HK-2 (cell line): ENCODE measurements at regions not wholly inside any gene's neighbourhood (a gene's known extent, or its start where the extent isn't known, plus 50 kb on each side); places are given as distances from the start of the nearest gene placed in this dataset.
A peak's percentile ranks its signal among the peaks of the same experiment; 100 is the strongest.

Source experiments
- DNase-seq: peaks from one replicate; pipeline ENCODE4 v3.0.0-alpha.2; 2018; ENCODE audit not compliant: unreplicated experiment

DNA sequence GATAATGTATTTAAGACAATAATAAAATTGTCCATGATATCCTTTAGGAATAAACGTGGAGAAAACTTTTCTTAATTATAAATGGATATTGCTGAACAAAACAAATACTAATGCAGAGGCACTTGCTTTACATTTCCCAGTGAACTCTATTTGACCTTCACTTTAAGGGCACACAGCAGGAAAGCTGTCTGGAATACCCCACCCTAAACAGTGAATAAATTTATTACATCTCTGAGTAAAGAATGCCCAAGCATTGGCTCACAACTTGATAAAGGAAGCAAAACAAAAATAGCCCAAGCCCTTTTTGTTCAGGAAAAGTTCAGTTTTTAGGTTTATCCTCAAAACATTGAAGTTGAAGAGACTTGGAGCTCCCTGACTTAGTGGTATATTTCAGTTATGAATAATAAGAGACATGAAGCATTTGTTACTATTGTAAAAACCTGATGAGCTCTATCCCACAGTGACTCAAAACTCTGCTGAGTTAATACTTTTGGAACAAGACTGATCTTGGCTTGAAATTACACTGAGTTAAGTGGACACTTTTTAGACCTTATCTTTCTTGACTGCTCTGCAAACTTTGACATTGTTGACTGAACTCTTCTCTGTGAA, 353.9 kb downstream of the BCKDHB start:
- DNase-seq, result no peak

GRCh38 chr6:80457439-80457933, 351.0 kb downstream of the BCKDHB start:
- DNase-seq, result peak; percentile 50

GRCh38 chr6:80456724-80457438, 350.4 kb downstream of the BCKDHB start:
- no peak for DNase-seq

DNA sequence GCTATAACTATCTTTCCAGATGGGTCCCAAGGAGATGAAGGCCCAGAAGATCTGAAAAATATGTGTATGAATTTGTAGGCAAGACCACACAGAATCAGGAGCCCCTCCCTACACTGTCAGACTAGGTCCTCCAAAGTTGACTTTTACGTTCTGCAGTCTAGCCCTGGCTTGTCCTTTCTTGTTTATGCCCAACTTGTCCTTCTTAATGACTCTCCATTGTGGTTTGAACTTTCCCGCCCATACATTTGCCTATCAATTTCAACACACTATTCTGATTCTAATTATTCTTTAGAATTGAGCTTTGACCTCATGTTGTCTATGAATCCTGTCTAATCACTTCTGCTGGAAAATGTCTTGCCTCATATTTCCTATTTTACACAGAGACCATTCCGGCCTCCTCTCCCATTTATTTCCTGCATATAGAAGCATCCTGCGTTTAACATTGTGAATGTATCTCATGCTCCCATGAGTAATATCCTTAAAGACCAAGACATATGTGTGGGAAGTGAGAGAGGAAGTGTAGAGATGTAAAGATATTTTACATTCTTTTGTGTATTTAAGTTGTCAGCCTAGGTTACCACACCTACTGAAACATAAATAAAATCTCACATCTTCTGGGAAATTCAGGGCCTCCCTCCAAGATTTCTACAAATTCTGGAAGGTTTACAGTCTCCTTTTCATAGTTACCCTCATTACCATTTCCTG, 348.3 kb downstream of the BCKDHB start:
- DNase-seq, result no peak

DNA sequence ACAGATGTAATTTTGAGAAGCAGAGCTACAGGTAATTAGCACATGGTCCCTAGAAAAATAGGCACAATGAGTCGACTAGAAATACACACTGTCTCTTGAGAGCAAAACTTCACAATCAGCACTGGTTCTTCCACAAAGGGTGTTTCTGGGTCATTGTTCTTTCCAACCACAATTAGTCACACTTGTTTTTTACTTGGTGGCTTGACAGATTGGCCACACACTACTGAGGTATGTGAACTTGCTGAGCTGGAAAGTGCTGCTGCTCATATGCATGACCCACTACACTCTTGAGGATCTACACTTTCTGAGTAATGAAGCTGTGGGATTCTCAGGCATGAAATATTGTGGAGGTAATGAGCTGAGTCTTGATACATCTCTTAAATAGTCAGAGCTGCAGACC, 347.7 kb downstream of the BCKDHB start:
- DNase-seq, result peak; percentile 59

DNA sequence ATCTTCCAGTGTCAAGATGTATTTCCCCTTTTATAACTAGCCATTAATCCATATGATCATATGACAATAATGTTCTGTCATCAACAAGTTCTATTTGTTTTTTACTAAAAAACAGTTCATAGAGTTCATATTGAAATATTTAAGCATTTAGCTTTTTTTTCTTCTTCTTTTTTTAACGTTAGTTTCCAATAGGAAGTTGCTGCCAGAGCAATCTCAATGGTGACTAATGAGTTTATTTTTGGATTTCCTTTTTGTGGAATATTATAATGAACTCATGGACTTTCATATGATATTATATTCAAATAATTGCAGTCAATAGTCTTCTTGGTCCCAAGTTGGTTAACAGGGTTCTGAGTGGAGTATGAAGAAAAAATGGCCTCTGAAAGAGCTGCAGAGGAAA, 343.3 kb downstream of the BCKDHB start:
- no peak for DNase-seq

DNA sequence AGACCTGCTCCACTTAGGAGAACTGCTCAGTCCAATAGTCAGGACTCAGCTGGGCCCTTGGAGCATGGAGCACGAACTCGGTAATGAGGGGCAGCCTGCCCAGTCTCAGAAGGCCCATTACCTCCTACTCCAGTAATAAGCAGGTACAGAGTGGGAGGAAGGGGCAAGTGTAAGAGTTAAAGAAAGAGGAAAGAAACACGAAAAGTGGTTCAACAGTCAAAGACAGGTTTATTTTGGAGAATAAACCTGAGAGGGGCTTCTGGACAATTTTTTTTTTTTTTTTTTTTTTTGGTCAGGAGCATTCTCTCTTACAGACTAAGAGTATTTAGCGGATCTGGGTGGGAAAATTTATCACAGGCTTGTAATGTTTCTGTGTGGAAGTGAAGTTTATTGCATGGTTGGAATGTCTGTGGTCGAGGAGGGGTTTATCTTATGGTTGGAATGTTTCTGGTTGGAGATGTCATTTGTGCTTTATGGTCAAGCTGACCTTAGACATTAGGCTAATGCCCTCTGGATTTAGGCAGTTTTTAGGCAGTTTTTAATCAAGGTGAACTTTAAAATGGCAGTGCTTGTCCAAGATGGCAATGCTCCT, 340.1 kb downstream of the BCKDHB start:
- DNase-seq, result no peak

DNA sequence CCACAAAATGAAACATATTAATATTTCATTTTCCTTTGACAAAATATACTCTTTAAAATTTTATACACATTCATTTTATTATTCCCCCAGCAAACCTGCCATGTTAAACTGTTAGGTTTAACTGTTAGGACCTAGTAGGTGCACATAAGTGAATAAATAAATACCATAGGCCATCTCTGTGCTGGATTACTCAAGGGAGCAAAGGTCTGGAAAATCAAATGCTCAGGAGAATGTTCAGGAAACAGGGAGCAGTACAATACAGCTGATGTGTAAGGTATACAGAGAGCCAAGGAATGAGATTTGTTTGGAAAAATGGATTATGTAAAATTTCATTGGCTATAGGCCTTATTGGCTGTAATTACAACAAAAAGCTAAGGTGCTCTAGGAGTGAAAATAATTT, 339.3 kb downstream of the BCKDHB start:
- no peak for DNase-seq

DNA sequence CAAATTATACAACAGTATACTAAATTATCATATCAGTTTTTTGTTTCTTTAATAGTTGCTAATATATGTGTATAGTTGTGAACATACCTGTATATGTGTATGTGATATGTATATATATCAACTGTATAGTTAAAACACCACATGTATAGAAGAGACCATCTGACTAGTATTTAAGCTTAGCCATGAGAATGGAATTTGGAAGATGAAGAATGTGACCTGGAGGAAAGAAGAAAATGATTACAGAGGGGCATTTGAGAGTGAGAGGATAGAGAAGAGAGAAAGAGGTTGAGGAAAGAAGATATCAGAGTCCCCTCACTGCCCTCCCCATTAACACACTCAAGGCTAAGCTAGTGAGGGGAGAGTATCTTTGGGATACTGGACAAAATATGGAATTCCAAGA, 335.9 kb downstream of the BCKDHB start:
- DNase-seq, result no peak

DNA sequence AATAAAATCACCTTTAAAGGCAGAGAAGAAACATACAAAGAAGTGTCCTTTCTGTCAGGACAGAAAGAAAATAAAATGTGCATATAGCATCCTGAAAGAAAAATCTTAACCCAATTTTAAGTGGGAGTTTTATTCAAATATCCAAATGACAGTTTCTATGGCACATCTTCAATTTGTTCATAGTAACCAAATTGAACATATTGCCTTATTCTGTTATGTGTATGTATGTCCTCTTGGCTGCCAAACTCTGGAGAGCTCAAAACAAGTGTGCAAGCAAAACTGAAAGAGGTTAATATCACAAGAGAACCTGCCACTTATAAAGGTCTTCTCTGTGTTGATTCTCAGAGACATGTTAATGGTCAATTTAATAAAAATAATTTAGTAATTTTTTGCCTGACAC, 334.7 kb downstream of the BCKDHB start:
- DNase-seq, result no peak

DNA sequence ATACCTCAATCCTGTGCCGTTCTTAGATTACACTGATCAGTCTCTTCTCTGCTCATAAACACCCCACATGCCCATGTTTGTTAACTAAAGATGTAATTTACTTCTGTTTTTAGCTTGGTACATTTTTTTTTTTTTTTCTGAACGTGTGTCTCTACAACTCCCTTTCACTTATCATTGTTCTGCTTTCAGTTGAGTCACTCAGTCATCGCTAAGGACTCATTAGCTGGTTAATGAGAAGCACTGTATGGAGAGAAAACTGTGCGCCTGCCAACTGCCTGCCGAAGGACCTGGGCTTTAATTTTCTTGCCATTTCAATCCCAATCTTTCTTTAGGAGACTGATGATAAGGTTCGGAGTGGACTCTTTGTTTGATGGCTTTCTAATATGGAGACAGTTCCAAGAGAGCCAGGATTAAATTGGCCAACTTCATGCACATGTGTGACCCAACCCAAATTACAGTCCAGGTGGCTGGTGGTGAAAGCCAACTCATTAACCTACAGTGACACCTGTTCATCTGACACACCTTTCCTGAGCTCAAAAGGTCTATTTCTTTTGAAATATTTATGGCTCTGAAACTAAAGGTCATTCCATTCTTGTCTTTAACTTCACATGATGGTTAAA, 334.1 kb downstream of the BCKDHB start:
- DNase-seq, result no peak

DNA sequence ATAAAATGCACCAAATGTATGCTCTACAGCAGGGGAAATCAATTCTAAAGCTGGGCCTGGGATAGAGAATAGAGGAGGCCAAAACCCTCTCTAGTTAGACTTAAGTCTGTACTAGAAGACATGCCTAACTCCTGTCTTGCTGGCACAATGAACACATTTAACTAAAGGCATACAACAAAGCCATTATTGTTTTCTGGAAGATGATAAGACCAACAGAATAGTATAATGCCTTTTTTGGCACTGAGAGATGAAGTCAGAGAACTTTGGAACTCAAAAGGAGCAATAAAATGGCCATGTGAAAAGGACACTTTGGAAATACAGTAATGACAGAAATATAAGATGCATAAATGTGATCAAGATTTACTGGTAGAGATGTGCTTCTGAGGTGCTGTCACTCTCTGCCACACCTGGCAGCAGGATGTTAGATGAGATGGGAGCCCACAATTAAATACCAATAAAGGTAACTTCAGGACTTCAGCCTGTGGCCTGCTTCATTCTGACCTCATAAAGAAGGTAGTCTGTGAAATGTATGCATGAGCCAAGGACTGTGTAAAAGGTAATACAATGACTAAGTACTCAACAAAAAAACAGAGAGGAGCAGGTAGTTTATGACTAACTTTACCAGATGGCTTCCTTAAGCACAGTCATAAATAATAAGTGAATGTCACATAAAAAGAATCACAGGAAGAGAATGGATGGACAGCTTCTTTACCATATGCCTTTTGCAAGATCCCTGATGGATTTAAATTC, 333.4 kb downstream of the BCKDHB start:
- DNase-seq, result no peak

DNA sequence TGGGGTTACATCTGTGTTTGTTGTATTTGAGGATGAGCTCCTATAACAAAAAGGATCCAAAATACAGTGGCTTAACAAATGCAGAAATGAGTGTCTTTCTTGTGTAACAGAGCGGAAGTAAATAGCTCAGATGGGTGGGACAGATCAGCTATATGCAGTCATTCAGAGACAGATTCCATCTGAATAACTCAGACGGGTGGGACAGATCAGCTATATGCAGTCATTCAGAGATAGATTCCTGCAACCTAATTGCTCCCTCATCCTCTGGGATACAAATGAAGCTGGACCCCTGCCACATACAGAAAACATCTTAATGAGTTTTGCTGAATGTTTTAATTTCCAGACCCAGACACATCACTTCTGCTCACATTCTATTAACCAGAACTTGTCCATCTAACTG, 332.3 kb downstream of the BCKDHB start:
- DNase-seq, result no peak

DNA sequence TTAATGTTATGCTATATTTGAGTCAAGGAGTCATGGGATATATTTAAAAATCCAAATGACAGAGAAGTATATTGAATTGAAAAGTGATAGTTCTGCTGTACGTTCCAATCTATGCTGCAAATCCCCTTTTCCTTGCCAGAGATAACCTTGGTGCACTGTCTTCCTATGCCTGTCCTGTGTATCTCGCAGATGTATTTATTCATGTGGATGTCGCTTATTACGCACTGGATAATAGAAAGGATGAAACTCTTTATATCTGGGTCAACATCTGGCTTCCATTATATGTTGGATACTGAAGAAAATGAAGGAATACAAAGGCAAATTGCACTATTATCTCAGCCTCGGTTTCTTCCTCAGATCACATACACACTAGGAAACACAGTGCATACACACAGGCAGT, 331.3 kb downstream of the BCKDHB start:
- DNase-seq, result no peak

GRCh38 chr6:80437221-80437620, 330.8 kb downstream of the BCKDHB start:
- DNase-seq, result no peak

DNA sequence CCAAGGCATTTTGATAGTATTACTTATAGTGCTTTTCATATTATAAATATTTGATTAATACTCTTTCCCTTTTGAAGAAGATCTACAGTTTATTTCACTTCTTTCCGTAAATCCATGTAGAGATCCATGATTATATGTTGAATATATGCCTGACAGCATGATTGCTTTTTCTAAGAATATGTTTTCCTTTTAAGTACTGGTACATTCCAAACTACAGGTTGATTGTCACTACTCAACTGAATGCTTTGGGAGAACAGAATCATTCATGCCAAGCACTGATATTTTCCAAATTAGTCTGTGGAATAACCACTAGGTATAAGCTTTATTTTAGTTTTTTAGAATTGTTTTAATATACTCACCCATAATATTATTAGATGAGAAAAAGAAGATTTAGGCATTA, 330.2 kb downstream of the BCKDHB start:
- DNase-seq, result no peak

DNA sequence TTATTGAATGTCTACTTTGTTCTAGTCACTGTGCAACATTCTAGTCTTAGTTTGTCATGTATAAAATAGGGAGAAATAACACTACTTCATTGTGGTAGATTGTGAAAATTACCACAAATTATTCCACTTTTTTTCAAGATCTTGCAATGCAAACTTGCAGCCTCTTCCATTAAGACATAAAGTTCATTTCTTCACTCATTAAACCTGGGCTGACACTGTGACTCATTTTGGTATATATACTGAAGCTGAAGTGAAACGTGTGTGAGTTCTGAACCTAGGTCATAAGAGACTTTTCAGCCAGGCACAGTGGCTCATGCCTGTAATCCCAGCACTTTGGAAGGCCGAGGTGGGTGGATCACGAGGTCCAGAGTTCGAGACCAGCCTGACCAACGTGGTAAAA, 329.0 kb downstream of the BCKDHB start:
- DNase-seq, result no peak

DNA sequence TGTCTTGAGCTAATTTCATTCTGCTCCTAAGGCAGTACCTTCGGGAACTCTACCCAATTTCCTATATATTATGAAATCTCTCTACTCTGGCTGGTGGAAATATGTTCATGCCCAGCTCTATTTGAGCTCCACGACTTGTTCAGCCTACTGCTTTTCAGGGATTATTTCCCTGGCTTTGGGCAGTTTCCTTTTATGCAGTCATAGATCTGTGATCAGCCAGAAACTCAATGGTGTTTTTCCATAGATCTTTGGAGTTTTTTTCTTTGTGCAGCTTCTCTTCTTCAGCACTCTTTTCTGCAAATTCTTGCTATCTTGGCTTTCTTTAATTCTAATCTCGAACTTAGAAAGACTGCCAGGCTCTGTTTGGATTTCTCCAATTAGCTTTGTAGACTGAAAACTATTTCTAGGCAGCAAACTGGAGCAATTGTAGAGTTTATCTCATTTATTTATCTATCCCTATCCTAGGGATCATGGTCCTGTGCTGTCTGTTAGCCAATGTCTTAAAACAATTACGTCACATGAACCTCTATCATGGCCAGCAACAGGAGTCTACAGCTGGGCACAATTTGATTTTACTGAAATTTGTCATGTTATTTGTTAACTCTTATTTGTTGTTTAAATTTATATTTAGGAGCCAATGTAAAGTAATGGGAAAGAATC, 328.4 kb downstream of the BCKDHB start:
- no peak for DNase-seq

- no peak for DNase-seq
These were observed 327.2 kb downstream of the BCKDHB start for GRCh38 chr6:80433673-80434025.

DNA sequence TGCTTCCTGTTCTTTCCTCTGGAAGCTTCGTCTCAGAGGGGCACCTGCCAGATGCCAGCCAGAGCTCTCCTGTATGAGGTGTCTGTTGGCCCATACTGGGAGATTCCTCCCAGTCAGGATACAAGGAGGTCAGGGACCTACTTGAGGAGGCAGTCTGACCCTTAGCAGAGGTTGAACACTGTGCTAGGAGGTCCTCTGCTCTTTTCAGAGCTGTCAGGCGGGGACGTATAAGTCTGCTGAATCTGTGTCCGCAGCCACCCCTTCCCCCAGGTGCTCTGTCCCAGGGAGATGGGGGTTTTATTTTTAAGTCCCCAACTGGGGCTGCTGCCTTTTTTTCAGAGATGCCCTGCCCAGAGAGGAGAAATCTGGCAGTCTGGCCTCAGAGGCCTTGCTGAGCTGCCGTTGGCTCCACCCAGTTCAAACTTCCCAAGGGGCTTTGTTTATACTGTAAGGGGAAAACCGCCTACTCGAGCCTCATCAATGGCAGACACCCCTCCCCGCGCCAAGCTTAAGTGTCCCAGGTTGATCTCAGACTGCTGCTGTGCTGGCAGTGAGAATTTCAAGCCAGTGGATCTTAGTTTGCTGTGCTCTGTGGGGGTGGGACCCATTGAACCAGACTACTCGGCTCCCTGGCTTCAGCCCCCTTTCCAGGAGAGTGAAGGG, 326.7 kb downstream of the BCKDHB start:
- no peak for DNase-seq
